ENCODE measurements at regions not wholly inside any gene's neighbourhood (a gene's known extent, or its start where the extent isn't known, plus 50 kb on each side); places are given as distances from the start of the nearest gene placed in this dataset.

DNA sequence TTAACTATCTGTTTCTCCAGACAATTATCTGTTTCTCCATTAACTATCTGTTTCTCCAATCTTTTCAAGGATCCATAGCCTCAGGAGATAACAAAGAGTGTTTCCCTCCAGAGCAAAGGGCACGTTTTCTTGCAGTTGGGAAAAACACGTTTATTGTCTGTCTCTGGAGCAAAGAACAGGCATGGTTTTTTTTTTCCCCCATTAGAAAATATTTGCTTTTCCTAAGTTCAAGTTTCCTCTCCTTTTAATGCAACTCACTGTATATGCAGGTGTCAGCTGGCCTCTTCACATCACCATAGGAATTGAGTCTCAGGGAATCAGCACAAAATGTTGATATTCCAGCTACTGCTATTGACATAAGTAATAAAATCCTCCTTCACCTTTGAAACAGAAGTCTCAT, 984.4 kb downstream of the RAB28 start (continued):
- TF ChIP-seq, protein P1, sequence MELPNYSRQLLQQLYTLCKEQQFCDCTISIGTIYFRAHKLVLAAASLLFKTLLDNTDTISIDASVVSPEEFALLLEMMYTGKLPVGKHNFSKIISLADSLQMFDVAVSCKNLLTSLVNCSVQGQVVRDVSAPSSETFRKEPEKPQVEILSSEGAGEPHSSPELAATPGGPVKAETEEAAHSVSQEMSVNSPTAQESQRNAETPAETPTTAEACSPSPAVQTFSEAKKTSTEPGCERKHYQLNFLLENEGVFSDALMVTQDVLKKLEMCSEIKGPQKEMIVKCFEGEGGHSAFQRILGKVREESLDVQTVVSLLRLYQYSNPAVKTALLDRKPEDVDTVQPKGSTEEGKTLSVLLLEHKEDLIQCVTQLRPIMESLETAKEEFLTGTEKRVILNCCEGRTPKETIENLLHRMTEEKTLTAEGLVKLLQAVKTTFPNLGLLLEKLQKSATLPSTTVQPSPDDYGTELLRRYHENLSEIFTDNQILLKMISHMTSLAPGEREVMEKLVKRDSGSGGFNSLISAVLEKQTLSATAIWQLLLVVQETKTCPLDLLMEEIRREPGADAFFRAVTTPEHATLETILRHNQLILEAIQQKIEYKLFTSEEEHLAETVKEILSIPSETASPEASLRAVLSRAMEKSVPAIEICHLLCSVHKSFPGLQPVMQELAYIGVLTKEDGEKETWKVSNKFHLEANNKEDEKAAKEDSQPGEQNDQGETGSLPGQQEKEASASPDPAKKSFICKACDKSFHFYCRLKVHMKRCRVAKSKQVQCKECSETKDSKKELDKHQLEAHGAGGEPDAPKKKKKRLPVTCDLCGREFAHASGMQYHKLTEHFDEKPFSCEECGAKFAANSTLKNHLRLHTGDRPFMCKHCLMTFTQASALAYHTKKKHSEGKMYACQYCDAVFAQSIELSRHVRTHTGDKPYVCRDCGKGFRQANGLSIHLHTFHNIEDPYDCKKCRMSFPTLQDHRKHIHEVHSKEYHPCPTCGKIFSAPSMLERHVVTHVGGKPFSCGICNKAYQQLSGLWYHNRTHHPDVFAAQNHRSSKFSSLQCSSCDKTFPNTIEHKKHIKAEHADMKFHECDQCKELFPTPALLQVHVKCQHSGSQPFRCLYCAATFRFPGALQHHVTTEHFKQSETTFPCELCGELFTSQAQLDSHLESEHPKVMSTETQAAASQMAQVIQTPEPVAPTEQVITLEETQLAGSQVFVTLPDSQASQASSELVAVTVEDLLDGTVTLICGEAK (IDR thresholded peaks at IDR 0.05) = no peak
- TF ChIP-seq, protein P1 (CRISPR knock-in tag; IDR thresholded peaks at IDR 0.05) = no peak; the same call in 1 of the 2 replicates
- no peak for TF ChIP-seq ZBTB14 (CRISPR knock-in tag; IDR thresholded peaks at IDR 0.05)
- no peak for TF ChIP-seq ZNF839 (CRISPR knock-in tag; IDR thresholded peaks at IDR 0.05; ENCODE audit: borderline replicate concordance)
- no peak for TF ChIP-seq KLF12 (CRISPR knock-in tag; IDR thresholded peaks at IDR 0.05; ENCODE audit: borderline replicate concordance)
- peak; percentile 78; the same call in 1 of the 2 replicates for TF ChIP-seq ZNF614 (CRISPR knock-in tag; IDR thresholded peaks at IDR 0.05; ENCODE audit: borderline replicate concordance)
- TF ChIP-seq ZNF251 (CRISPR knock-in tag; IDR thresholded peaks at IDR 0.05) = no peak
- TF ChIP-seq DMAP1 (CRISPR knock-in tag; IDR thresholded peaks at IDR 0.05) = peak; percentile 31; the same call in 1 of the 2 replicates
- TF ChIP-seq, protein P2, sequence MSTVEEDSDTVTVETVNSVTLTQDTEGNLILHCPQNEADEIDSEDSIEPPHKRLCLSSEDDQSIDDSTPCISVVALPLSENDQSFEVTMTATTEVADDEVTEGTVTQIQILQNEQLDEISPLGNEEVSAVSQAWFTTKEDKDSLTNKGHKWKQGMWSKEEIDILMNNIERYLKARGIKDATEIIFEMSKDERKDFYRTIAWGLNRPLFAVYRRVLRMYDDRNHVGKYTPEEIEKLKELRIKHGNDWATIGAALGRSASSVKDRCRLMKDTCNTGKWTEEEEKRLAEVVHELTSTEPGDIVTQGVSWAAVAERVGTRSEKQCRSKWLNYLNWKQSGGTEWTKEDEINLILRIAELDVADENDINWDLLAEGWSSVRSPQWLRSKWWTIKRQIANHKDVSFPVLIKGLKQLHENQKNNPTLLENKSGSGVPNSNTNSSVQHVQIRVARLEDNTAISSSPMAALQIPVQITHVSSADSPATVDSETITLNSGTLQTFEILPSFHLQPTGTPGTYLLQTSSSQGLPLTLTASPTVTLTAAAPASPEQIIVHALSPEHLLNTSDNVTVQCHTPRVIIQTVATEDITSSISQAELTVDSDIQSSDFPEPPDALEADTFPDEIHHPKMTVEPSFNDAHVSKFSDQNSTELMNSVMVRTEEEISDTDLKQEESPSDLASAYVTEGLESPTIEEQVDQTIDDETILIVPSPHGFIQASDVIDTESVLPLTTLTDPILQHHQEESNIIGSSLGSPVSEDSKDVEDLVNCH (CRISPR knock-in tag; IDR thresholded peaks at IDR 0.05) = no peak
- TF ChIP-seq, protein P3, sequence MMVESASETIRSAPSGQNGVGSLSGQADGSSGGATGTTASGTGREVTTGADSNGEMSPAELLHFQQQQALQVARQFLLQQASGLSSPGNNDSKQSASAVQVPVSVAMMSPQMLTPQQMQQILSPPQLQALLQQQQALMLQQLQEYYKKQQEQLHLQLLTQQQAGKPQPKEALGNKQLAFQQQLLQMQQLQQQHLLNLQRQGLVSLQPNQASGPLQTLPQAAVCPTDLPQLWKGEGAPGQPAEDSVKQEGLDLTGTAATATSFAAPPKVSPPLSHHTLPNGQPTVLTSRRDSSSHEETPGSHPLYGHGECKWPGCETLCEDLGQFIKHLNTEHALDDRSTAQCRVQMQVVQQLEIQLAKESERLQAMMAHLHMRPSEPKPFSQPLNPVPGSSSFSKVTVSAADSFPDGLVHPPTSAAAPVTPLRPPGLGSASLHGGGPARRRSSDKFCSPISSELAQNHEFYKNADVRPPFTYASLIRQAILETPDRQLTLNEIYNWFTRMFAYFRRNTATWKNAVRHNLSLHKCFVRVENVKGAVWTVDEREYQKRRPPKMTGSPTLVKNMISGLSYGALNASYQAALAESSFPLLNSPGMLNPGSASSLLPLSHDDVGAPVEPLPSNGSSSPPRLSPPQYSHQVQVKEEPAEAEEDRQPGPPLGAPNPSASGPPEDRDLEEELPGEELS (CRISPR knock-in tag; IDR thresholded peaks at IDR 0.05) = peak; percentile 96
- no peak for TF ChIP-seq ZNF878 (CRISPR knock-in tag; IDR thresholded peaks at IDR 0.05)
- no peak for TF ChIP-seq ZNF788 (CRISPR knock-in tag; IDR thresholded peaks at IDR 0.05; ENCODE audit: borderline replicate concordance)
- no peak for TF ChIP-seq MED13 (CRISPR knock-in tag; IDR thresholded peaks at IDR 0.05)
- TF ChIP-seq TBL1XR1 (IDR thresholded peaks at IDR 0.05; ENCODE audit: borderline replicate concordance, low read length, partially characterized antibody) = peak; percentile 84
- TF ChIP-seq, protein P4, sequence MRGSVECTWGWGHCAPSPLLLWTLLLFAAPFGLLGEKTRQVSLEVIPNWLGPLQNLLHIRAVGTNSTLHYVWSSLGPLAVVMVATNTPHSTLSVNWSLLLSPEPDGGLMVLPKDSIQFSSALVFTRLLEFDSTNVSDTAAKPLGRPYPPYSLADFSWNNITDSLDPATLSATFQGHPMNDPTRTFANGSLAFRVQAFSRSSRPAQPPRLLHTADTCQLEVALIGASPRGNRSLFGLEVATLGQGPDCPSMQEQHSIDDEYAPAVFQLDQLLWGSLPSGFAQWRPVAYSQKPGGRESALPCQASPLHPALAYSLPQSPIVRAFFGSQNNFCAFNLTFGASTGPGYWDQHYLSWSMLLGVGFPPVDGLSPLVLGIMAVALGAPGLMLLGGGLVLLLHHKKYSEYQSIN (CRISPR knock-in tag; IDR thresholded peaks at IDR 0.05; ENCODE audit: borderline replicate concordance) = no peak

Data from HepG2 (cell line).